Endothelial cell of umbilical vein (primary cell): ENCODE measurements at regions not wholly inside any gene's neighbourhood (a gene's known extent, or its start where the extent isn't known, plus 50 kb on each side); places are given as distances from the start of the nearest gene placed in this dataset.

ENCODE experiments used
- BruUV-seq: library from RNA; stranded (reverse); fragments of 400-500 nt; replicated peaks from 2 replicates; lab custom pipeline; 2021; lab: Mats Ljungman, UMichigan
- CTCF ChIA-PET: fragments of 300-600, 350-600 bp; sonication (Branson Sonifier 250); formaldehyde crosslinking; loops from one replicate; lab custom pipeline; 2021; ENCODE audit warnings: antibody characterized with exemption, inconsistent platforms; lab: Charles Lee
- POLR2A ChIA-PET: fragments of 300-600, 350-600 bp; sonication (Branson Sonifier 250); formaldehyde crosslinking; loops from one replicate; lab custom pipeline; 2021; ENCODE audit warnings: antibody characterized with exemption, inconsistent platforms; lab: Charles Lee
- DNase-seq: peaks from one replicate; pipeline ENCODE4 v3.0.0-alpha.2; 2011; ENCODE audit warnings: low read depth, low spot score
- FAIRE-seq: peaks from 2 replicates; lab custom pipeline; 2011; peaks lifted over from hg19 to GRCh38; lab: Jason Lieb, UNC
- H2AFZ ChIP-seq: 2 replicates; pipeline ENCODE4 v1.6.0; 2012; ENCODE audit warnings: low read depth, low read length, control low read depth, inconsistent platforms
- H3K27ac ChIP-seq: 2 replicates; pipeline ENCODE4 v1.5.1; 2011; ENCODE audit warnings: low read depth, mild to moderate bottlenecking, control low read depth, low read length, moderate library complexity; ENCODE audit not compliant: insufficient read depth
- H3K27me3 ChIP-seq, 2 experiments: 2 replicates each; pipeline versions ENCODE4 v1.6.0 to v1.6.1; 2011; ENCODE audit warnings: low read length in 2 of 2, mixed read lengths in 1 of 2; ENCODE audit not compliant: control insufficient read depth in 2 of 2, insufficient read depth in 2 of 2
- H3K36me3 ChIP-seq, 2 experiments: 2 replicates in 1 of 2; 3 replicates in 1 of 2; pipeline ENCODE4 v1.5.1; 2011; ENCODE audit warnings: low read length in 2 of 2, mild to moderate bottlenecking in 1 of 2, moderate library complexity in 1 of 2; ENCODE audit not compliant: control insufficient read depth in 2 of 2, insufficient read depth in 2 of 2; ENCODE audit errors: extremely low read depth in 1 of 2
- H3K4me1 ChIP-seq: 3 replicates; pipeline ENCODE4 v1.5.1; 2011; ENCODE audit warnings: mild to moderate bottlenecking, low read length; ENCODE audit not compliant: control insufficient read depth, insufficient read depth; ENCODE audit errors: extremely low read depth
- H3K4me2 ChIP-seq: 2 replicates; pipeline ENCODE4 v1.6.1; 2011; ENCODE audit warnings: low read length, control low read depth, mixed read lengths; ENCODE audit not compliant: insufficient read depth
- H3K4me3 ChIP-seq, 3 experiments: fragments of 200-600 bp in 1 of 3; sonication (generic), shearing (Covaris generic) in 1 of 3; replicated peaks in 1 of 3; 2 replicates each; pipeline ENCODE4 v1.5.1; 2011 to 2016; ENCODE audit warnings: control low read depth in 3 of 3, low read length in 3 of 3, mild to moderate bottlenecking in 2 of 3, inconsistent platforms in 1 of 3, low read depth in 1 of 3, moderate library complexity in 1 of 3; ENCODE audit not compliant: insufficient read depth in 1 of 3
- H3K79me2 ChIP-seq: 2 replicates; pipeline ENCODE4 v1.6.0; 2012; ENCODE audit warnings: low read length, inconsistent platforms; ENCODE audit not compliant: control insufficient read depth, insufficient read depth
- H3K9ac ChIP-seq: replicated peaks from 2 replicates; pipeline ENCODE3; 2011; ENCODE audit warnings: low read length, control low read depth; ENCODE audit not compliant: insufficient read depth; ENCODE audit errors: extremely low read depth
- H3K9me1 ChIP-seq: replicated peaks from 3 replicates; pipeline ENCODE4 v1.6.0; 2011; ENCODE audit warnings: mild to moderate bottlenecking, low read length; ENCODE audit not compliant: control insufficient read depth, insufficient read depth; ENCODE audit errors: extremely low read depth
- H3K9me3 ChIP-seq: replicated peaks from 2 replicates; pipeline ENCODE4 v1.5.1; 2012; ENCODE audit warnings: low read length, inconsistent platforms; ENCODE audit not compliant: control insufficient read depth, insufficient read depth
- H4K20me1 ChIP-seq: replicated peaks from 2 replicates; pipeline ENCODE3; 2011; ENCODE audit warnings: mild to moderate bottlenecking, low read length; ENCODE audit not compliant: control insufficient read depth, insufficient read depth; ENCODE audit errors: extremely low read depth
- CTCF ChIP-seq, 2 donors: IDR thresholded peaks; 1 replicate in 1 of 2; 2 replicates in 1 of 2; pipeline ENCODE4 v1.5.1; 2011; ENCODE audit warnings: low read length in 2 of 2, mild to moderate bottlenecking in 2 of 2, moderate library complexity in 2 of 2, control low read depth in 1 of 2, inconsistent platforms in 1 of 2, low read depth in 1 of 2; ENCODE audit not compliant: insufficient read depth in 1 of 2; ENCODE audit errors: extremely low read depth in 1 of 2
- EZH2 ChIP-seq: IDR thresholded peaks from 2 replicates; pipeline ENCODE4 v1.6.1; 2012; ENCODE audit warnings: borderline replicate concordance, low read depth, mild to moderate bottlenecking, moderate library complexity, low read length, inconsistent platforms; ENCODE audit not compliant: severe bottlenecking
- FOS ChIP-seq: IDR thresholded peaks from 2 replicates; pipeline ENCODE4 v1.6.1; 2011; ENCODE audit warnings: mild to moderate bottlenecking, low read length, moderate library complexity, borderline replicate concordance; ENCODE audit not compliant: insufficient read depth
- GATA2 ChIP-seq: IDR thresholded peaks from 2 replicates; pipeline ENCODE4 v1.7.0; 2011; ENCODE audit warnings: low read depth, mild to moderate bottlenecking, moderate library complexity, mixed read lengths, low read length; ENCODE audit not compliant: insufficient read length, insufficient read depth
- JUN ChIP-seq: IDR thresholded peaks from 2 replicates; pipeline ENCODE4 v1.6.1; 2011; ENCODE audit warnings: borderline replicate concordance, low read depth; ENCODE audit not compliant: insufficient read length, insufficient read depth
- MAX ChIP-seq: IDR thresholded peaks from 2 replicates; pipeline ENCODE4 v1.6.1; 2011; ENCODE audit not compliant: insufficient read depth, insufficient read length
- MYC ChIP-seq: IDR thresholded peaks from one replicate; pipeline ENCODE4 v1.6.1; 2011; ENCODE audit warnings: mild to moderate bottlenecking, low read depth, low read length
- POLR2A ChIP-seq: IDR thresholded peaks from 2 replicates; pipeline ENCODE4 v1.6.1; 2012; ENCODE audit warnings: low read depth, mild to moderate bottlenecking, control low read depth, low read length
- POLR2AphosphoS5 ChIP-seq: IDR thresholded peaks from 2 replicates; pipeline ENCODE4 v1.6.1; 2012; ENCODE audit warnings: low read depth, mild to moderate bottlenecking, control low read depth, low read length, moderate library complexity; ENCODE audit not compliant: insufficient read depth
- dilution Hi-C: fragments of 300-500 bp; cut with MboI; formaldehyde crosslinking; loops from one replicate; pipeline ENCODE4 v1.15.0; 2019; ENCODE audit warnings: low sequenced_read_pairs; ENCODE audit not compliant: extremely low pct_ligation_motif_present
- intact Hi-C: fragments of 100-400 bp; cut with micrococcal nuclease; formaldehyde crosslinking; loops from one replicate; pipeline ENCODE4 v1.10.0; 2022

GRCh38 chr19:34088292-34088691, 84.0 kb upstream of the LSM14A start:
- no peaks in the 10 kb centered on the region for H3K4me1 ChIP-seq
- no peak overlapping the region for H3K4me2 ChIP-seq
- no peak overlapping the region for H2AFZ ChIP-seq
- no peaks in the 10 kb centered on the region for H3K9me1 ChIP-seq
- POLR2A ChIA-PET, result no interaction called here
- dilution Hi-C loops (no loop called here), intact Hi-C loops (no loop called here)
- H3K36me3 ChIP-seq, result no peaks in the 10 kb centered on the region
- H4K20me1 ChIP-seq, result no peaks in the 10 kb centered on the region
- CTCF ChIA-PET, result interaction anchor here (0.9 to 2.2 kb wide), 2 partner anchors 18 to 310 kb away, joined by 3 to 7 read pairs; no protein-coding TSS in a partner anchor
- FAIRE-seq, result no peak
- H3K4me3 ChIP-seq, result no peak overlapping the region
- H3K9ac ChIP-seq, result no peak overlapping the region
- no peaks in the 10 kb centered on the region for H3K27me3 ChIP-seq
- no peak overlapping the region for H3K27ac ChIP-seq
- no peaks in the 10 kb centered on the region for H3K9me3 ChIP-seq
- no peak for TF ChIP-seq POLR2A
- no peak for TF ChIP-seq FOS
- no peak for TF ChIP-seq JUN
- no peak for TF ChIP-seq CTCF (IDR thresholded peaks at IDR 0.05; ENCODE audit: extremely low read depth in 1 of 2, insufficient read depth in 1 of 2, low read depth in 1 of 2, low read length in 2 of 2)
- no peak for TF ChIP-seq EZH2
- TF ChIP-seq MAX, result no peak
- no peak for TF ChIP-seq POLR2AphosphoS5
- no peak for TF ChIP-seq GATA2
- TF ChIP-seq MYC, result no peak
- DNase-seq, result no peak
- no peaks in the 10 kb centered on the region for H3K79me2 ChIP-seq
- BruUV-seq, result no TSS peak
